Stomach (tissue), 4 donors: ENCODE measurements at regions not wholly inside any gene's neighbourhood (a gene's known extent, or its start where the extent isn't known, plus 50 kb on each side); places are given as distances from the start of the nearest gene placed in this dataset.

ENCODE experiments used
- CTCF ChIP-seq, 7 experiments: fragments of 450-650 bp in 4 of 7; fragments of 200-600 bp in 3 of 7; sonication (generic) in 3 of 7; IDR thresholded peaks; one replicate each; pipeline ENCODE4 v1.5.1; 2016 to 2019; ENCODE audit warnings: antibody characterized with exemption in 7 of 7, control low read depth in 2 of 7, mild to moderate bottlenecking in 1 of 7
- POLR2A ChIP-seq, 4 donors: fragments of 450-650 bp; IDR thresholded peaks; one replicate each; pipeline ENCODE4 v1.6.1; 2016; ENCODE audit warnings: antibody characterized with exemption in 4 of 4, control low read depth in 2 of 4, mild to moderate bottlenecking in 1 of 4, moderate library complexity in 1 of 4

GRCh38 chr4:187181054-187181453 lies 457.4 kb upstream of the FAT1 start:
- TF ChIP-seq CTCF (IDR thresholded peaks at IDR 0.05), result no peak
- TF ChIP-seq POLR2A (IDR thresholded peaks at IDR 0.05), result no peak
